ENCODE measurements at regions not wholly inside any gene's neighbourhood (a gene's known extent, or its start where the extent isn't known, plus 50 kb on each side); places are given as distances from the start of the nearest gene placed in this dataset.

DNA sequence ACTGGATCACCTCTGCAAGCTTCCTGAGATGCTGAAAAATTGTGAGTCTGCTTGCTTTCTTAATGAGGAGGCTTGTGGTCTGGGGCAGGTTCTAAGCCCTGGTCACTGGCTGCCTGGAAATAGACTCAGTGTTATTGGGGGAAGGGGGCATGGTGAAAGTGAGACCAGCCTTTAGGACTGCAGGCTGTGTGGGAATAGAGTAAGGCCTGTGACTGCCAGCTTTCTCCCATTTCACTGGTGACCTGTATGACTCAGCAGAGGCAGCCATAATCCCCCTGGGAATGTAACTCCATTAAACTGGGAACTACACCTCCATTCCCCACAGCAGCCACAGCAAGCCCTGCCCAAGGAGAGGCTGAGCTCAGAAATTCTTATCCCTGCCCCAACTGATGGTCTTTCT lies 55.9 kb upstream of the IL15 start:
- TF ChIP-seq, protein P1, sequence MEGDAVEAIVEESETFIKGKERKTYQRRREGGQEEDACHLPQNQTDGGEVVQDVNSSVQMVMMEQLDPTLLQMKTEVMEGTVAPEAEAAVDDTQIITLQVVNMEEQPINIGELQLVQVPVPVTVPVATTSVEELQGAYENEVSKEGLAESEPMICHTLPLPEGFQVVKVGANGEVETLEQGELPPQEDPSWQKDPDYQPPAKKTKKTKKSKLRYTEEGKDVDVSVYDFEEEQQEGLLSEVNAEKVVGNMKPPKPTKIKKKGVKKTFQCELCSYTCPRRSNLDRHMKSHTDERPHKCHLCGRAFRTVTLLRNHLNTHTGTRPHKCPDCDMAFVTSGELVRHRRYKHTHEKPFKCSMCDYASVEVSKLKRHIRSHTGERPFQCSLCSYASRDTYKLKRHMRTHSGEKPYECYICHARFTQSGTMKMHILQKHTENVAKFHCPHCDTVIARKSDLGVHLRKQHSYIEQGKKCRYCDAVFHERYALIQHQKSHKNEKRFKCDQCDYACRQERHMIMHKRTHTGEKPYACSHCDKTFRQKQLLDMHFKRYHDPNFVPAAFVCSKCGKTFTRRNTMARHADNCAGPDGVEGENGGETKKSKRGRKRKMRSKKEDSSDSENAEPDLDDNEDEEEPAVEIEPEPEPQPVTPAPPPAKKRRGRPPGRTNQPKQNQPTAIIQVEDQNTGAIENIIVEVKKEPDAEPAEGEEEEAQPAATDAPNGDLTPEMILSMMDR (IDR thresholded peaks at IDR 0.05): no peak
- DNase-seq: no peak
- no peaks in the 10 kb centered on the region for H3K36me3 ChIP-seq
- FAIRE-seq: no peak
- no peak for ATAC-seq
- no peaks in the 10 kb centered on the region for H3K9me3 ChIP-seq
- no peaks in the 10 kb centered on the region for H3K4me1 ChIP-seq
- H3K27ac ChIP-seq: no peak overlapping the region
- no peaks in the 10 kb centered on the region for H3K27me3 ChIP-seq
- H3K4me3 ChIP-seq: no peak overlapping the region
- intact Hi-C loops (cut with DNase I): no loop called here
